HEK293T (cell line): ENCODE measurements at regions not wholly inside any gene's neighbourhood (a gene's known extent, or its start where the extent isn't known, plus 50 kb on each side); places are given as distances from the start of the nearest gene placed in this dataset.

Source experiments
- FOXK2 ChIP-seq: fragments of 450-650 bp; IDR thresholded peaks from 2 replicates; pipeline ENCODE4 v1.6.1; 2016; ENCODE audit warnings: mild to moderate bottlenecking
- FOXM1 ChIP-seq: fragments of 450-650 bp; IDR thresholded peaks from 2 replicates; pipeline ENCODE4 v1.6.1; 2017; ENCODE audit warnings: mild to moderate bottlenecking, borderline replicate concordance
- L3MBTL2 ChIP-seq: fragments of 450-650 bp; conservative IDR thresholded peaks from 2 replicates; pipeline ENCODE4 v1.6.1; 2016; ENCODE audit warnings: mild to moderate bottlenecking
- PKNOX1 ChIP-seq: fragments of 450-650 bp; IDR thresholded peaks from 2 replicates; pipeline ENCODE4 v1.6.1; 2016
- SUZ12 ChIP-seq: fragments of 450-650 bp; IDR thresholded peaks from 2 replicates; pipeline ENCODE4 v1.6.1; 2016; ENCODE audit warnings: mild to moderate bottlenecking
- TARDBP ChIP-seq: fragments of 450-650 bp; IDR thresholded peaks from 2 replicates; pipeline ENCODE4 v1.6.1; 2016
- ZNF384 ChIP-seq: fragments of 450-650 bp; IDR thresholded peaks from 2 replicates; pipeline ENCODE4 v1.6.1; 2016

GRCh38 chr18:26614374-26614773 is 66.0 kb upstream of the KCTD1 start:
- TF ChIP-seq ZNF384 (no peak), FOXM1 (no peak), L3MBTL2 (no peak), TARDBP (no peak), FOXK2 (no peak), SUZ12 (no peak), PKNOX1 (no peak)
